MM.1S (cell line): ENCODE measurements at regions not wholly inside any gene's neighbourhood (a gene's known extent, or its start where the extent isn't known, plus 50 kb on each side); places are given as distances from the start of the nearest gene placed in this dataset.

Experiments used
- DNase-seq: peaks from one replicate; pipeline ENCODE4 v3.0.0-alpha.2; 2015
- H2AFZ ChIP-seq: fragments of 300-600 bp; sonication (generic); 2 replicates; pipeline ENCODE4 v1.6.0; 2016; ENCODE audit warnings: antibody characterized with exemption, low read length
- H3F3A ChIP-seq: fragments of 300-600 bp; sonication (generic); 2 replicates; pipeline ENCODE4 v1.6.1; 2016; ENCODE audit warnings: mild to moderate bottlenecking, antibody characterized with exemption, low read length, moderate library complexity, mixed read lengths; ENCODE audit not compliant: insufficient read depth
- H3K27ac ChIP-seq: fragments of 300-600 bp; sonication (generic); 2 replicates; pipeline ENCODE4 v1.5.1; 2016; ENCODE audit warnings: mild to moderate bottlenecking, low read length
- H3K27me3 ChIP-seq: fragments of 300-600 bp; sonication (generic); replicated peaks from 2 replicates; pipeline ENCODE4 v1.6.0; 2016; ENCODE audit warnings: low read length; ENCODE audit not compliant: insufficient read depth
- H3K36me3 ChIP-seq: fragments of 300-600 bp; sonication (generic); replicated peaks from 2 replicates; pipeline ENCODE4 v1.6.1; 2016; ENCODE audit warnings: mild to moderate bottlenecking, low read length, mixed read lengths; ENCODE audit not compliant: insufficient read depth
- H3K4me1 ChIP-seq: fragments of 300-600 bp; sonication (generic); 2 replicates; pipeline ENCODE4 v1.6.1; 2016; ENCODE audit warnings: low read length, mixed read lengths
- H3K4me2 ChIP-seq: fragments of 300-600 bp; sonication (generic); 2 replicates; pipeline ENCODE4 v1.6.0; 2016; ENCODE audit warnings: low read depth, low read length
- H3K4me3 ChIP-seq: fragments of 300-600 bp; sonication (generic); 2 replicates; pipeline ENCODE4 v1.5.1; 2016; ENCODE audit warnings: low read length, mixed read lengths
- H3K79me2 ChIP-seq: fragments of 300-600 bp; sonication (generic); 2 replicates; pipeline ENCODE4 v1.6.1; 2016; ENCODE audit warnings: mixed run types, low read length, mixed read lengths
- H3K9ac ChIP-seq: fragments of 300-600 bp; sonication (generic); 2 replicates; pipeline ENCODE4 v1.6.1; 2016; ENCODE audit warnings: low read length, mixed read lengths
- H3K9me2 ChIP-seq: fragments of 300-600 bp; sonication (generic); replicated peaks from 2 replicates; pipeline ENCODE4 v1.6.1; 2016; ENCODE audit warnings: mild to moderate bottlenecking, low read length, mixed read lengths; ENCODE audit not compliant: insufficient read depth
- H3K9me3 ChIP-seq: fragments of 300-600 bp; sonication (generic); replicated peaks from 2 replicates; pipeline ENCODE4 v1.6.1; 2016; ENCODE audit warnings: mild to moderate bottlenecking, low read length, mixed read lengths; ENCODE audit not compliant: insufficient read depth
- H4K20me1 ChIP-seq: fragments of 300-600 bp; sonication (generic); 2 replicates; pipeline ENCODE4 v1.6.1; 2016; ENCODE audit warnings: mild to moderate bottlenecking, low read length, moderate library complexity, mixed read lengths; ENCODE audit not compliant: insufficient read depth
- EZH2 ChIP-seq: fragments of 300-600 bp; sonication (generic); optimal IDR thresholded peaks from 2 replicates; pipeline ENCODE3; 2017; ENCODE audit warnings: low read depth, mild to moderate bottlenecking, antibody characterized with exemption, low read length, mixed read lengths
- EZH2phosphoT487 ChIP-seq: fragments of 300-600 bp; sonication (generic); IDR thresholded peaks from 2 replicates; pipeline ENCODE4 v1.6.1; 2018; ENCODE audit warnings: antibody characterized with exemption, low read length
- TF ChIP-seq, protein P1 (sequence below): fragments of 300-600 bp; sonication (generic); IDR thresholded peaks from 2 replicates; pipeline ENCODE4 v1.5.1; 2016; ENCODE audit warnings: antibody characterized with exemption, low read length, mixed read lengths

DNA sequence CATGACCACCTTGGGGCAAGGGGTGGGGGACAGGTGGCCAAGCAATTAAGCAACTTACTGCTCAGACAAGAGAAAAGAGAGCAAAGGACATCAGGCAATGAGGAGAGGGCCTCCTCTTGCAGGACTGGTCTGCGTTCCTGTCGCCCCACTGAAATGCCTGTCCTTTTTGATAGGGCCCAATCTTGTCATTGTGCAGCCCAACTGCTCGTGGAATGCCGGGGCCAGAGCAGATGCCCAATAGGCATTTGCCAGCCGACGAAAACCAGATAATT, 104.5 kb upstream of the SH3BP4 start:
- Histone ChIP-seq H3K27me3 (no peaks in the 10 kb centered on the region), H3K79me2 (no peaks in the 10 kb centered on the region), H3K4me1 (no peaks in the 10 kb centered on the region), H3K9me3 (no peaks in the 10 kb centered on the region), H3K36me3 (no peaks in the 10 kb centered on the region), H3F3A (no peaks in the 10 kb centered on the region), H2AFZ (no peak overlapping the region), H3K9me2 (no peaks in the 10 kb centered on the region), H3K9ac (no peak overlapping the region), H3K4me2 (no peak overlapping the region), H3K4me3 (no peak overlapping the region), H4K20me1 (no peaks in the 10 kb centered on the region), H3K27ac (no peak overlapping the region)
- no peak for DNase-seq
- TF ChIP-seq EZH2 (no peak), EZH2phosphoT487 (no peak)
- TF ChIP-seq, protein P1, sequence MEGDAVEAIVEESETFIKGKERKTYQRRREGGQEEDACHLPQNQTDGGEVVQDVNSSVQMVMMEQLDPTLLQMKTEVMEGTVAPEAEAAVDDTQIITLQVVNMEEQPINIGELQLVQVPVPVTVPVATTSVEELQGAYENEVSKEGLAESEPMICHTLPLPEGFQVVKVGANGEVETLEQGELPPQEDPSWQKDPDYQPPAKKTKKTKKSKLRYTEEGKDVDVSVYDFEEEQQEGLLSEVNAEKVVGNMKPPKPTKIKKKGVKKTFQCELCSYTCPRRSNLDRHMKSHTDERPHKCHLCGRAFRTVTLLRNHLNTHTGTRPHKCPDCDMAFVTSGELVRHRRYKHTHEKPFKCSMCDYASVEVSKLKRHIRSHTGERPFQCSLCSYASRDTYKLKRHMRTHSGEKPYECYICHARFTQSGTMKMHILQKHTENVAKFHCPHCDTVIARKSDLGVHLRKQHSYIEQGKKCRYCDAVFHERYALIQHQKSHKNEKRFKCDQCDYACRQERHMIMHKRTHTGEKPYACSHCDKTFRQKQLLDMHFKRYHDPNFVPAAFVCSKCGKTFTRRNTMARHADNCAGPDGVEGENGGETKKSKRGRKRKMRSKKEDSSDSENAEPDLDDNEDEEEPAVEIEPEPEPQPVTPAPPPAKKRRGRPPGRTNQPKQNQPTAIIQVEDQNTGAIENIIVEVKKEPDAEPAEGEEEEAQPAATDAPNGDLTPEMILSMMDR: no peak

DNA sequence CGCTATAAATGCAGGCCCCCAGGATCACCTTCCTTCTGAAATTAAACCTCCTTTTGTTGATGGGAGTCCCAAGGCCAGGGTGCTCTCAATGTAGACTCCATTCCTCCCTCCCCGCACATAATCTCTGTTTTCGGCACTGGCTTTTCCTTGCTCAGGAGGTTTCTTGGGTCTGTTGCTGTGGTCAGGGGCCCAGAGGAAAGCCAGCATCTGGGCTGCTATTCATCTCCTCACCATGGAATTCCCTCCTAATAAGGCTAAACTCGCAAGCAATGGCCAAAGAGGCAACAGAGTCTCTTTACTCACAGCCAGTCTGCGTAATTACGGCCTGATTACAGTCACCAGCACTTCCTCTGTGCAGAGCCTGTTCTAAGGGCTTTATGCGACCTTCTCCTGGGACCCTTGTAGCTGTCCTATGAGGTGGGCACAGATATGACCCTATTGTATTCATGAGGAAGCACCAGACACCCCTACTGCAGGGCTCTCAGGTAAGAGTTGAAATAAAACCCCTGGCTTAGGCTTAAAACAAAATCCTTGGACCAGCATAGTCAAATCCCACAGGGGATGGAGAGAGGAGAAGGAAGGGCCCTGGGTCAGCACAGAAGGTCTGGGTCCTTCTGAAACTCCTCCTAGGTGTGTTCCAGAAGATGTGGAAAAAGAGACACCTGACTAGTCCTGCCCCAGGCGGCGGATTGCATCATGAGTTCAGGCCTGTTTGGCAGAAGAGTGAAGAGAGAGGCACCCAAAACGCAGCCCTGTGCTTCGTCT, 105.0 kb upstream of the SH3BP4 start:
- Histone ChIP-seq H3K27ac (no peak overlapping the region), H2AFZ (no peak overlapping the region), H3K9me3 (no peaks in the 10 kb centered on the region), H3K79me2 (no peaks in the 10 kb centered on the region), H3K27me3 (no peaks in the 10 kb centered on the region), H4K20me1 (no peaks in the 10 kb centered on the region), H3K4me1 (no peaks in the 10 kb centered on the region), H3K36me3 (no peaks in the 10 kb centered on the region), H3K4me2 (no peak overlapping the region), H3K9me2 (no peaks in the 10 kb centered on the region), H3F3A (no peaks in the 10 kb centered on the region), H3K9ac (no peak overlapping the region), H3K4me3 (no peak overlapping the region)
- DNase-seq: no peak
- no peak for TF ChIP-seq EZH2
- TF ChIP-seq, protein P1: no peak
- TF ChIP-seq EZH2phosphoT487: no peak

DNA sequence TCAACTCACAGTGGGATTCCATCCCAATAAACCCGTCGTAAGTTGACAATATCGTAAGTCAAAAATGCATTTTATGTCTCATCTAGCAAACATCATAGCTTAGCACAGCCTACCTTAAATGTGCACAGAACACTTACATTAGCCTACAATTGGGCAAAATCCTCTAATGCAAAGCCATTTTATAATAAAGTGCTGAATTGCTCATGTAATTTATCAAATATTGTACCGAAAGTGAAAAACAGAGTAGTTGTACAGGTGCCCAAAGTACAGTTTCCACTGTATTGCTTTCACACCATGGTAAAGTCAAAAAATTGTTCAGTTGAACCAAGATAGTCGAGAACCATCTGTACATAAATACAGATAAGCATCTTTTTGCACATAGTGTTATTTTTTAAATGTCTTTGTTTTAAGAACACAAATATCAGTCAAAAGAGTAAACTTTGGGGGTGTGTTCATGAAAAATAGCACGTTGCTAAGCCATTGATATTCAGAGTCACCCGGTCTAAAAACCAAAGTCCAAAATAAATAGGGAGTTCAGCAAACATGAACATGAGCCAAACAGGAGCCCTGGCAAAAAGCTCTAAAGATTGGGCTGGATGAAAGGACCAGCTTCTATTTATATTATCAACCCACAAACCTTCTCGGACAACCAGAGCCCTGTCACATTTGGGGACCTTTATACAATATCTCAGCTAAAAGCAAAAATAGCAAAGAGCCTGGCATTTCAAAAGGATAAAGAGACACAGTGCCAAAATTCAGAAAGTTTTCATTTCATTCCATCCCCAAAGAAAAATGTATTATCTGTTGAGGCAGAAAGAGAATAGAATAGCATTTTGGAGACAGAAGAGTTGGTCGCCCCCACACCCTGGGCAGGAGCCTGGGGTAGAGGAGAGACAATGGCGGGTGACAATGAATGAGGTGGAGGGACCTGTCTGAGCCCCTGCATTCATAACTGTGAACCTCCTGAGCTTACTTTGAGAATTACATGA, 105.9 kb upstream of the SH3BP4 start:
- no peak overlapping the region for H3K27ac ChIP-seq
- no peak overlapping the region for H2AFZ ChIP-seq
- TF ChIP-seq EZH2phosphoT487 (no peak), EZH2 (no peak)
- TF ChIP-seq, protein P1: no peak
- no peaks in the 10 kb centered on the region for H3F3A ChIP-seq
- H3K4me2 ChIP-seq: no peak overlapping the region
- H3K4me3 ChIP-seq: no peak overlapping the region
- H3K79me2 ChIP-seq: no peaks in the 10 kb centered on the region
- DNase-seq: no peak
- no peaks in the 10 kb centered on the region for H3K27me3 ChIP-seq
- H3K36me3 ChIP-seq: no peaks in the 10 kb centered on the region
- no peak overlapping the region for H3K9ac ChIP-seq
- H3K9me2 ChIP-seq: no peaks in the 10 kb centered on the region
- H4K20me1 ChIP-seq: no peaks in the 10 kb centered on the region
- H3K4me1 ChIP-seq: no peaks in the 10 kb centered on the region
- no peaks in the 10 kb centered on the region for H3K9me3 ChIP-seq
